Psoas muscle (tissue), 7 donors: ENCODE measurements at regions not wholly inside any gene's neighbourhood (a gene's known extent, or its start where the extent isn't known, plus 50 kb on each side); places are given as distances from the start of the nearest gene placed in this dataset.

Experiments used
- ATAC-seq, 4 donors: fragments of 200-7000 bp; cut with Tn5 transposase; one replicate each; pipeline ENCODE4 v1.9.1; 2020; ENCODE audit warnings: moderate library complexity in 3 of 4, mild to moderate bottlenecking in 2 of 4
- DNase-seq, 2 donors: peaks; one replicate each; pipeline ENCODE4 v3.0.0-alpha.2; 2020
- H3K27ac ChIP-seq: fragments of 200-600 bp; one replicate; pipeline ENCODE4 v1.8.0; 2022
- H3K27me3 ChIP-seq, 3 donors: fragments of 200-600 bp in 1 of 3; one replicate each; pipeline versions ENCODE4 v1.6.1 to v1.8.0; 2013 to 2022; ENCODE audit warnings: low read length in 2 of 3, mild to moderate bottlenecking in 2 of 3, moderate library complexity in 1 of 3; ENCODE audit not compliant: insufficient read depth in 3 of 3
- H3K36me3 ChIP-seq, 2 donors: fragments of 200-600 bp in 1 of 2; one replicate each; pipeline versions ENCODE4 v1.6.1 to v1.8.0; 2013 to 2022; ENCODE audit warnings: low read depth in 1 of 2, mild to moderate bottlenecking in 1 of 2, moderate library complexity in 1 of 2; ENCODE audit not compliant: insufficient read depth in 1 of 2
- H3K4me1 ChIP-seq: fragments of 200-600 bp; one replicate; pipeline ENCODE4 v1.8.0; 2022
- H3K4me3 ChIP-seq: fragments of 200-600 bp; one replicate; pipeline ENCODE4 v1.8.0; 2022; ENCODE audit warnings: mild to moderate bottlenecking
- H3K9me3 ChIP-seq: fragments of 200-600 bp; one replicate; pipeline ENCODE4 v1.8.0; 2022
- WGBS, 3 donors: extraction: QIAGEN DNeasy Blood & Tissue Kit; methylation state at CpG; one replicate each; pipeline versions ENCODE4 v1.1.6 to v1.1.7; 2013; 5-methylcytosine and 5-hydroxymethylcytosine counted together
- intact Hi-C, 2 donors: fragments of 100-400 bp; cut with DNase I; formaldehyde crosslinking; loops; one replicate each; pipeline versions ENCODE4 v1.11.0 to v1.14.2; 2022
- TF ChIP-seq, protein P1 (sequence below): fragments of 200-600 bp; IDR thresholded peaks from one replicate; pipeline ENCODE4 v1.8.0; 2022; ENCODE audit warnings: antibody characterized with exemption
- donor health status: healthy with polysubstance abuse.
- donor health status: DM: no; HTN: no; CAD: no; lungs with moderate emphysema.
- donor health status: Bipolar disorder and iron deficiency.
- donor health status: healthy.
- donor health status: DM: yes; HTN: yes; CAD: no.
- donor health status: DM: no; HTN: no; CAD: no.
- donor health status: DM: yes; HTN: yes; CAD: no.

DNA sequence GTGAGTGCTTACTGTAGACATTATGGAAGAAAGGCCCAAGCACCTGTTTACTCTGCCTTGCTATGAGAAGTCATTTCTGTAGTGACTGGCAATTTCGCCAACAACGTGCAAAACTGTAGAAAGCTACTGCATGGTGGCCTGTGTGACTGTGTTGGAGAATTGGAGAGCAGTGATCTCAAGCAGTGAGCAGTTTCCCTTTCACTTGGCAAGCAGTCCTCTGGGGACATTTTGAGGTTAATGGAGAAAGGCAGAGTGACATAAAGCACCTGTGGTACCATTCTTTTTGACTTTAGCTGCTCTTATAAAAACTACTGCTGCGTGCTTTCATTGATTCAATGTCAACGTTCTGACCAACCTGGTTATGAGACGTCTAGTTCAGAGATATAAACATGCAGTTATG lies 382.6 kb upstream of the JAG1 start:
- ATAC-seq (no peak), DNase-seq (no peak)
- intact Hi-C loops = loop anchor here in 1 of 2 donors (10.0 kb wide), 1 partner anchor 62 kb away; no protein-coding TSS in a partner anchor
- Histone ChIP-seq H3K27ac (no peak overlapping the region), H3K9me3 (no peaks in the 10 kb centered on the region), H3K27me3 (no peaks in the 10 kb centered on the region), H3K36me3 (no peaks in the 10 kb centered on the region), H3K4me1 (no peaks in the 10 kb centered on the region), H3K4me3 (no peak overlapping the region)
- TF ChIP-seq, protein P1, sequence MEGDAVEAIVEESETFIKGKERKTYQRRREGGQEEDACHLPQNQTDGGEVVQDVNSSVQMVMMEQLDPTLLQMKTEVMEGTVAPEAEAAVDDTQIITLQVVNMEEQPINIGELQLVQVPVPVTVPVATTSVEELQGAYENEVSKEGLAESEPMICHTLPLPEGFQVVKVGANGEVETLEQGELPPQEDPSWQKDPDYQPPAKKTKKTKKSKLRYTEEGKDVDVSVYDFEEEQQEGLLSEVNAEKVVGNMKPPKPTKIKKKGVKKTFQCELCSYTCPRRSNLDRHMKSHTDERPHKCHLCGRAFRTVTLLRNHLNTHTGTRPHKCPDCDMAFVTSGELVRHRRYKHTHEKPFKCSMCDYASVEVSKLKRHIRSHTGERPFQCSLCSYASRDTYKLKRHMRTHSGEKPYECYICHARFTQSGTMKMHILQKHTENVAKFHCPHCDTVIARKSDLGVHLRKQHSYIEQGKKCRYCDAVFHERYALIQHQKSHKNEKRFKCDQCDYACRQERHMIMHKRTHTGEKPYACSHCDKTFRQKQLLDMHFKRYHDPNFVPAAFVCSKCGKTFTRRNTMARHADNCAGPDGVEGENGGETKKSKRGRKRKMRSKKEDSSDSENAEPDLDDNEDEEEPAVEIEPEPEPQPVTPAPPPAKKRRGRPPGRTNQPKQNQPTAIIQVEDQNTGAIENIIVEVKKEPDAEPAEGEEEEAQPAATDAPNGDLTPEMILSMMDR = no peak
- WGBS, 3 donors = 79 to 84% (median 83%) methylated on average over 5 of the region's 5 CpGs

DNA sequence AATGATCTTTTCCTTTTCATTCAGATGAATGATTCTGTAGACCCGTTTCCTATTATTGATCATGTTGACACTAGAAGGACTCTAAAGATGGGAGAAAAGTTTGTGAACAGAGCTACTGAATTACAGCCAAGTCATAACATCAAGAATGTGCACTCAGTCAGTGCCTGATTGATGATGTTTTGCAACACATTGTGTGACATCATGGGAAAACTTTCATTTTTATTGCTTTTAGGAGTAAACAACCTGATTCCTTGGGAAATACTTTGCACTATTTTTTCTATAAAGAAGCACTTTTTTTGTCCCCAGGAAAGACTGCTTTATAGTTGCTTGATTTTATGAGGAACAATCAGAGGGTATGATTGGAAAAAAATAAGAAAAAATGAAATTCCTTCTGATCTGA lies 383.8 kb upstream of the JAG1 start:
- no peaks in the 10 kb centered on the region for H3K36me3 ChIP-seq
- H3K4me1 ChIP-seq = no peaks in the 10 kb centered on the region
- H3K4me3 ChIP-seq = no peak overlapping the region
- ATAC-seq (peak in 1 of 4 donors; percentile 30), DNase-seq (no peak)
- no peaks in the 10 kb centered on the region for H3K27me3 ChIP-seq
- H3K27ac ChIP-seq = no peak overlapping the region
- TF ChIP-seq, protein P1 = no peak
- WGBS, 3 donors = 78 to 90% (median 81%) methylated on average over 1 of the region's 1 CpG
- no peaks in the 10 kb centered on the region for H3K9me3 ChIP-seq
- intact Hi-C loops = loop anchor here in 1 of 2 donors (10.0 kb wide), 1 partner anchor 63 kb away; no protein-coding TSS in a partner anchor

DNA sequence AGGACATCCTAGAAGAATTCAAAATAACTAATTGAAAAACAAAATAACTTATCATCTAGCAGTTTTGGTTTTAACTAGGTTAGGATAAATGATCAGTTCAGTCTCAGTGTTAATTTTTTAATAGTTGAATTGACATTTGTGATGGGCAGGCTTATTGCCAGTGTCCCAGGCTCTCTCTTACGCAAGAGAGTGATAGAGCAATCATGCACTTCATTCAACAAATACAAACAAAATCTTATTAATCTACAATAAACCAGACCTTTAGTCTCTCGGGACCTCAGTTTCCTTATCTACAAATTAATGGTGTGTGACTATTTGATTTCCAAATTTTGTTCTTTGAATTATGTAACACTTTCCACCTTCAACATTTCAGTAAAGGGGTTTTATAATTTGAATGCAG lies 385.9 kb upstream of the JAG1 start:
- intact Hi-C loops = loop anchor here (10.0 kb wide), 2 partner anchors 65 to 75 kb away; no protein-coding TSS in a partner anchor
- no peak for ATAC-seq

DNA sequence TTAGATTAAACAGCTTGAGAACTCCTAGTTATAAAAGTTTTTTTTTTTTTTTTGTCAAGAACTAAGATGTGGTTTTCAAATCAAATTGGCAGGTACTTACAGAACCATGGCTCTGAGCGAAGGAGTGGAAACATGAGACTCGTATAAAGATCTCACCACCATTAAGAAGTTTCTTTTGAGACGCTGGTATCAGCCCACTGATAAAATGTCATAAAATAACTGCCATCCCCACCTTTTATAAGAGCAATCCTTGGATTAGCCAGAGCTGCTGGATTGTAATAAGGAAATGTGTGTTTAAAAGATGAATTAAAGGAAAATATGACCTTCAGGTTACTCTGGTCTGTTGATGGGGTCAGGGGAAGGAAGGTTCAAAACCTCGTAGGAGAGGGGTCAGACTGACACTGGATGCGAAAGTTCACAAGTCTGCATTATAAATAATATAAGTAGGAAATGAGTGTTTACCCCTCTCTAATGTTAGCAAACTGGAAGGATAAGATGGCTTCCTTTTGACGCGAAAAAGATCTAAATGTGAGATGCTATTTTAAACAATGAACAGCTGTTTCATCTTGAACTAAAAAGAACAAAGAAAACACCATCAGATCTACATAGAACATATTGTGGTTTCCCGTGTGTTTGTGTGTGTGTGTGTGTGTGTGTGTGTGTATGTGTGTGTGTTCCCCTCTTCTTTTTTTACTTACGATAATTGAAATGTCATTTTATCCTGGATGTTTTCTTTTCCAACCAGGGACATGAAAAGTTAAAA lies 386.8 kb upstream of the JAG1 start:
- H3K4me3 ChIP-seq = no peak overlapping the region
- no peaks in the 10 kb centered on the region for H3K9me3 ChIP-seq
- no peak for DNase-seq
- TF ChIP-seq, protein P1 = no peak
- no peaks in the 10 kb centered on the region for H3K36me3 ChIP-seq
- no peak for ATAC-seq
- H3K27ac ChIP-seq = no peak overlapping the region
- intact Hi-C loops = loop anchor here in 1 of 2 donors (10.0 kb wide), 1 partner anchor 76 kb away; no protein-coding TSS in a partner anchor
- 68 to 83% (median 78%) methylated on average over 9 of the region's 9 CpGs for WGBS, 3 donors
- no peaks in the 10 kb centered on the region for H3K4me1 ChIP-seq
- no peaks in the 10 kb centered on the region for H3K27me3 ChIP-seq

More for the DNA sequence above, 385.9 kb upstream of the JAG1 start:
- no peak overlapping the region for H3K27ac ChIP-seq
- H3K4me3 ChIP-seq = no peak overlapping the region
- no peaks in the 10 kb centered on the region for H3K27me3 ChIP-seq
- WGBS, 3 donors = 89 to 94% (median 92%) methylated on average over 2 of the region's 2 CpGs
- no peaks in the 10 kb centered on the region for H3K4me1 ChIP-seq
- TF ChIP-seq, protein P1 = no peak
- H3K36me3 ChIP-seq = no peaks in the 10 kb centered on the region
- DNase-seq = no peak
- H3K9me3 ChIP-seq = no peaks in the 10 kb centered on the region
